CD4-positive, alpha-beta memory T cell (primary cell): ENCODE measurements at regions not wholly inside any gene's neighbourhood (a gene's known extent, or its start where the extent isn't known, plus 50 kb on each side); places are given as distances from the start of the nearest gene placed in this dataset.

ENCODE experiments used
- CTCF ChIA-PET: fragments of 350-600 bp; sonication (Branson Sonifier 250); formaldehyde crosslinking; loops from one replicate; lab custom pipeline; 2021; ENCODE audit warnings: inconsistent platforms; ENCODE audit not compliant: partially characterized antibody; lab: Charles Lee
- POLR2A ChIA-PET: fragments of 350-600 bp; sonication (Branson Sonifier 250); formaldehyde crosslinking; loops from one replicate; lab custom pipeline; 2021; ENCODE audit not compliant: partially characterized antibody; lab: Charles Lee
- DNase-seq, 5 donors: peaks; one replicate each; pipeline versions ENCODE4 v3.0.0 to v3.0.0-alpha.2; 2020 to 2022; ENCODE audit warnings: mixed read lengths in 1 of 5
- H3K27ac ChIP-seq: one replicate; pipeline ENCODE4 v1.7.0; 2013; ENCODE audit warnings: low read depth, low read length
- H3K27me3 ChIP-seq: 2 replicates; pipeline ENCODE4 v1.7.0; 2013; ENCODE audit warnings: mild to moderate bottlenecking, low read length, moderate library complexity; ENCODE audit not compliant: insufficient read depth
- H3K36me3 ChIP-seq: 2 replicates; pipeline ENCODE4 v1.7.0; 2013; ENCODE audit warnings: mild to moderate bottlenecking, low read length, moderate library complexity; ENCODE audit not compliant: insufficient read depth
- H3K4me1 ChIP-seq: 2 replicates; pipeline ENCODE4 v1.7.0; 2013; ENCODE audit warnings: mild to moderate bottlenecking, low read length, moderate library complexity; ENCODE audit not compliant: insufficient read depth
- H3K4me3 ChIP-seq, 2 donors: one replicate each; pipeline ENCODE4 v1.7.0; 2013; ENCODE audit warnings: low read length in 2 of 2, mild to moderate bottlenecking in 1 of 2
- H3K9me3 ChIP-seq, 2 donors: one replicate each; pipeline ENCODE4 v1.7.0; 2013; ENCODE audit warnings: low read length in 2 of 2, control low read depth in 1 of 2; ENCODE audit not compliant: control insufficient read depth in 1 of 2
- H3K27ac Mint-ChIP-seq, 7 donors: one replicate each; pipeline ENCODE4 v1.8.0; 2020 to 2021; ENCODE audit warnings: mixed read lengths in 7 of 7, mild to moderate bottlenecking in 6 of 7, inconsistent platforms in 3 of 7, moderate library complexity in 3 of 7
- H3K27me3 Mint-ChIP-seq, 2 donors: one replicate each; pipeline ENCODE4 v1.8.0; 2020 to 2021; ENCODE audit warnings: mixed read lengths in 2 of 2
- H3K36me3 Mint-ChIP-seq, 2 donors: one replicate each; pipeline ENCODE4 v1.8.0; 2020 to 2021; ENCODE audit warnings: mixed read lengths in 2 of 2, inconsistent platforms in 1 of 2, mild to moderate bottlenecking in 1 of 2
- H3K4me1 Mint-ChIP-seq, 4 donors: one replicate each; pipeline ENCODE4 v1.8.0; 2020 to 2021; ENCODE audit warnings: mixed read lengths in 4 of 4, mild to moderate bottlenecking in 1 of 4
- H3K4me3 Mint-ChIP-seq, 8 donors: one replicate each; pipeline ENCODE4 v1.8.0; 2020 to 2021; ENCODE audit warnings: mixed read lengths in 8 of 8, mild to moderate bottlenecking in 7 of 8, moderate library complexity in 6 of 8, inconsistent platforms in 3 of 8
- H3K9me3 Mint-ChIP-seq, 8 donors: one replicate each; pipeline ENCODE4 v1.8.0; 2020 to 2021; ENCODE audit warnings: mixed read lengths in 8 of 8, mild to moderate bottlenecking in 5 of 8, inconsistent platforms in 3 of 8, moderate library complexity in 1 of 8
- intact Hi-C: fragments of 100-400 bp; cut with micrococcal nuclease; formaldehyde crosslinking; loops from one replicate; pipeline ENCODE4 v1.15.1; 2023

- no peaks in the 10 kb centered on the region for H3K9me3 ChIP-seq
- intact Hi-C loops = no loop called here
- no peak overlapping the region for H3K27ac Mint-ChIP-seq
- H3K36me3 Mint-ChIP-seq = no peaks in the 10 kb centered on the region
- peaks cover 0 to 8% (median 6%) of the 10 kb centered on the region in 8 donors for H3K9me3 Mint-ChIP-seq
- POLR2A ChIA-PET = no interaction called here
- no peak overlapping the region for H3K27ac ChIP-seq
- CTCF ChIA-PET = no interaction called here
- no peaks in the 10 kb centered on the region for H3K36me3 ChIP-seq
- no peaks in the 10 kb centered on the region for H3K27me3 Mint-ChIP-seq
- no peak overlapping the region for H3K4me3 Mint-ChIP-seq
- DNase-seq = no peak
- H3K4me3 ChIP-seq = no peak overlapping the region
- H3K27me3 ChIP-seq = no peaks in the 10 kb centered on the region
- no peaks in the 10 kb centered on the region for H3K4me1 Mint-ChIP-seq
- H3K4me1 ChIP-seq = no peaks in the 10 kb centered on the region
Measured at GRCh38 chr6:19128701-19129100, 708.5 kb upstream of the ID4 start.

GRCh38 chr6:19135706-19136105 lies 701.5 kb upstream of the ID4 start:
- Mint-ChIP-seq H3K27ac (no peak overlapping the region), H3K4me3 (no peak overlapping the region), H3K4me1 (no peaks in the 10 kb centered on the region), H3K27me3 (no peaks in the 10 kb centered on the region), H3K9me3 (peaks cover 0 to 13% (median 6%) of the 10 kb centered on the region in 8 donors), H3K36me3 (no peaks in the 10 kb centered on the region)
- intact Hi-C loops = no loop called here
- ChIA-PET CTCF (no interaction called here), POLR2A (no interaction called here)
- Histone ChIP-seq H3K27ac (no peak overlapping the region), H3K4me1 (no peaks in the 10 kb centered on the region), H3K4me3 (no peak overlapping the region), H3K9me3 (no peaks in the 10 kb centered on the region), H3K27me3 (no peaks in the 10 kb centered on the region), H3K36me3 (no peaks in the 10 kb centered on the region)
- DNase-seq = no peak

- Mint-ChIP-seq H3K4me3 (no peak overlapping the region), H3K36me3 (no peaks in the 10 kb centered on the region), H3K9me3 (peaks cover 0 to 14% (median 6%) of the 10 kb centered on the region in 8 donors), H3K4me1 (no peaks in the 10 kb centered on the region), H3K27ac (no peak overlapping the region), H3K27me3 (no peaks in the 10 kb centered on the region)
- no peaks in the 10 kb centered on the region for H3K4me1 ChIP-seq
- POLR2A ChIA-PET = no interaction called here
- intact Hi-C loops = no loop called here
- CTCF ChIA-PET = no interaction called here
- no peak overlapping the region for H3K4me3 ChIP-seq
- no peak for DNase-seq
- no peaks in the 10 kb centered on the region for H3K36me3 ChIP-seq
- H3K9me3 ChIP-seq = no peaks in the 10 kb centered on the region
- H3K27ac ChIP-seq = no peak overlapping the region
- H3K27me3 ChIP-seq = no peaks in the 10 kb centered on the region
Measured at GRCh38 chr6:19137505-19137904, 699.7 kb upstream of the ID4 start.

- no peak overlapping the region for H3K27ac ChIP-seq
- ChIA-PET POLR2A (no interaction called here), CTCF (no interaction called here)
- no peaks in the 10 kb centered on the region for H3K27me3 ChIP-seq
- no peaks in the 10 kb centered on the region for H3K9me3 ChIP-seq
- intact Hi-C loops = no loop called here
- Mint-ChIP-seq H3K27ac (no peak overlapping the region), H3K27me3 (no peaks in the 10 kb centered on the region), H3K36me3 (no peaks in the 10 kb centered on the region), H3K9me3 (peaks cover 0 to 16% (median 4%) of the 10 kb centered on the region in 8 donors), H3K4me1 (no peaks in the 10 kb centered on the region), H3K4me3 (no peak overlapping the region)
- no peak for DNase-seq
- H3K36me3 ChIP-seq = no peaks in the 10 kb centered on the region
- H3K4me1 ChIP-seq = no peaks in the 10 kb centered on the region
- no peak overlapping the region for H3K4me3 ChIP-seq
Measured at GRCh38 chr6:19142275-19142674, 694.9 kb upstream of the ID4 start.

GRCh38 chr6:19150307-19150706 lies 686.9 kb upstream of the ID4 start:
- H3K4me3 ChIP-seq = no peak overlapping the region
- no peaks in the 10 kb centered on the region for H3K36me3 Mint-ChIP-seq
- H3K4me1 ChIP-seq = no peaks in the 10 kb centered on the region
- no peak overlapping the region for H3K27ac ChIP-seq
- ChIA-PET POLR2A (no interaction called here), CTCF (no interaction called here)
- H3K27ac Mint-ChIP-seq = no peak overlapping the region
- no peaks in the 10 kb centered on the region for H3K9me3 ChIP-seq
- H3K27me3 Mint-ChIP-seq = no peaks in the 10 kb centered on the region
- H3K9me3 Mint-ChIP-seq = peaks cover 0 to 14% (median 4%) of the 10 kb centered on the region in 8 donors
- no peaks in the 10 kb centered on the region for H3K27me3 ChIP-seq
- no peaks in the 10 kb centered on the region for H3K36me3 ChIP-seq
- intact Hi-C loops = no loop called here
- H3K4me1 Mint-ChIP-seq = no peaks in the 10 kb centered on the region
- DNase-seq = no peak
- H3K4me3 Mint-ChIP-seq = no peak overlapping the region

- H3K9me3 ChIP-seq = no peaks in the 10 kb centered on the region
- intact Hi-C loops = no loop called here
- CTCF ChIA-PET = no interaction called here
Measured at GRCh38 chr6:19153270-19153980, 683.7 kb upstream of the ID4 start.

GRCh38 chr6:19153981-19154295 lies 683.2 kb upstream of the ID4 start:
- no peak overlapping the region for H3K27ac Mint-ChIP-seq
- CTCF ChIA-PET = no interaction called here
- H3K27me3 Mint-ChIP-seq = no peaks in the 10 kb centered on the region
- no peaks in the 10 kb centered on the region for H3K36me3 Mint-ChIP-seq
- Histone ChIP-seq H3K9me3 (no peaks in the 10 kb centered on the region), H3K27ac (no peak overlapping the region), H3K4me1 (no peaks in the 10 kb centered on the region), H3K27me3 (no peaks in the 10 kb centered on the region), H3K4me3 (no peak overlapping the region), H3K36me3 (no peaks in the 10 kb centered on the region)
- intact Hi-C loops = no loop called here
- no peak overlapping the region for H3K4me3 Mint-ChIP-seq
- POLR2A ChIA-PET = no interaction called here
- no peaks in the 10 kb centered on the region for H3K4me1 Mint-ChIP-seq
- H3K9me3 Mint-ChIP-seq = peaks cover 2 to 13% (median 4%) of the 10 kb centered on the region in 8 donors
- DNase-seq = no peak

More at GRCh38 chr6:19153270-19153980, 683.7 kb upstream of the ID4 start:
- Mint-ChIP-seq H3K4me3 (no peak overlapping the region), H3K9me3 (peaks cover 2 to 14% (median 4%) of the 10 kb centered on the region in 8 donors), H3K36me3 (no peaks in the 10 kb centered on the region), H3K4me1 (no peaks in the 10 kb centered on the region), H3K27me3 (no peaks in the 10 kb centered on the region), H3K27ac (no peak overlapping the region)
- POLR2A ChIA-PET = no interaction called here
- no peak for DNase-seq
- Histone ChIP-seq H3K4me1 (no peaks in the 10 kb centered on the region), H3K36me3 (no peaks in the 10 kb centered on the region), H3K4me3 (no peak overlapping the region), H3K27ac (no peak overlapping the region), H3K27me3 (no peaks in the 10 kb centered on the region)

GRCh38 chr6:19156443-19156842 lies 680.7 kb upstream of the ID4 start:
- Histone ChIP-seq H3K27me3 (no peaks in the 10 kb centered on the region), H3K27ac (no peak overlapping the region), H3K9me3 (no peaks in the 10 kb centered on the region), H3K4me3 (no peak overlapping the region), H3K36me3 (no peaks in the 10 kb centered on the region), H3K4me1 (no peaks in the 10 kb centered on the region)
- peaks cover 2 to 11% (median 4%) of the 10 kb centered on the region in 8 donors for H3K9me3 Mint-ChIP-seq
- intact Hi-C loops = no loop called here
- H3K27me3 Mint-ChIP-seq = no peaks in the 10 kb centered on the region
- CTCF ChIA-PET = no interaction called here
- H3K4me1 Mint-ChIP-seq = no peaks in the 10 kb centered on the region
- H3K27ac Mint-ChIP-seq = no peak overlapping the region
- H3K4me3 Mint-ChIP-seq = no peak overlapping the region
- no peak for DNase-seq
- POLR2A ChIA-PET = no interaction called here
- no peaks in the 10 kb centered on the region for H3K36me3 Mint-ChIP-seq
